Activated CD4-positive, alpha-beta T cell treated with anti-CD3 and anti-CD28 coated beads, Interleukin-2, amount 50 U/mL, for 48 hours (primary cell): ENCODE measurements at regions not wholly inside any gene's neighbourhood (a gene's known extent, or its start where the extent isn't known, plus 50 kb on each side); places are given as distances from the start of the nearest gene placed in this dataset.

Experiments used
- DNase-seq, 2 experiments: peaks; one replicate each; pipeline ENCODE4 v3.0.0-alpha.2; 2020

DNA sequence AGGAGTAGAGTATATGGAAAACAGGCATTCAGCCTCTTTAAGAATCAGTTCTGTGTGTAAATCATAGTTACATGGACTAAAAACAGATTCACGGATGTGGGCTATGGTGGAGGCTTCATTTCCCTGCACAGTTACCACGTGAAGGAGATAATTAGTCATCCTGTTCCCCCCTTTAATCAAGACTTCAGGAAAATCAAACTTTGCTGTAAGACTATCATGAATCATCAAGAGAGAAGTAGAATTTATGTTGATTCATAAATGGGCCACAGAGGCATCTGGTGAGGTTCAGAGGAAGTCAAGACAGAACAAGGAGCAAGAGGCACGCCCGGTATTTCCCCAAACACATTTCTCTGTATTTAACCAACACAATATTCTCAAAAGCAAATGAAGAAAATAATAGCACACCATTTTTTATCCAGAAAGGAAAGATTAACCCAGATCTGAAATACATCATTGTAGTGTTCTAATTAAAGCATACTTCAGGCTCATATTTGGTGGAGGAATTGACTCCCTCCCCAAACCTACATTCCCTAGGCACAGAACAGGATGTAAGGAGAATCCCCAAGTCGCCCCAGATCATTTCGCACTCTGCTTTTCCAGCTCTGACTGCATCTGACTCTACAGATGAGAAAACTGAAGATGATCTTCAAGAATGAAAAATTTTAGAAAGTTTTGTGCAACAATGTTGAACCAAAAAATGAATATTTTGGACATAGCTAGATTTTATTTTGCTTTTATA lies 175.8 kb upstream of the GAS1 start:
- no peak for DNase-seq

DNA sequence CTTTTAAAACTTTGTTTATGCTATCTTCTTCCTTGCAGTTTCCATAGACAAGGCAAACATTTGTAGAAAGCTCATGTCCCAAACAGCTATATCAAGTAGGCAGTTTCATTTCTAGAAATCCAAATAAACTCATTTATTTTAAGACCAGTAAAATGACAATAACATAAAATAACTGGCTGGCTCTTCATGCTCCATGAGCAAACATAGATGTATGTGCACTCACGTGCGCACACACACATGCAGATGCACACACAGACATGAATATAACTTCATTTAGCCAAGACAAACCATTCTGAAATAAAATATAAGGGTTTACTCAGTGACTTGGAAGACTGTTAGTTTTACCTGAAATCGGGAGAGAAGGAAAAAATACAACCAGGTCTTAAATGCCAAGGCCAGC lies 176.5 kb upstream of the GAS1 start:
- DNase-seq = no peak

DNA sequence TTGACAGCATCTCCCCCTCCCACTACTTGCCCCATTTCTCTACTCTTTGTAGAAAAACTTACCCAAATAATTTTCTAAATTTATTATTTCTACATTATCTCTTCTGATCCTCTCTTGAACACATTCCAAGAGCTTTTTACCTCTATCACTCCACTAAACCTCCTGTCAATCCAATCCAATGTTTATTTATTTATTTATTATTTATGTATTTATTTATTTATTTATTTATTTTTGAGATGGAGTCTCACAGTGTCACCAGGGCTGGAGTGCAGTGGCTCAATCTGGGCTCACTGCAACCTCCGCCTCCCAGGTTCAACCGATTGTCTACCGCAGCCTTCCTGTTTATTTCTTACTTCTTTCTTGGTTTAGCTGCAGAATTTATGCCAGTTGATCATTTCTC lies 178.5 kb upstream of the GAS1 start:
- no peak for DNase-seq

DNA sequence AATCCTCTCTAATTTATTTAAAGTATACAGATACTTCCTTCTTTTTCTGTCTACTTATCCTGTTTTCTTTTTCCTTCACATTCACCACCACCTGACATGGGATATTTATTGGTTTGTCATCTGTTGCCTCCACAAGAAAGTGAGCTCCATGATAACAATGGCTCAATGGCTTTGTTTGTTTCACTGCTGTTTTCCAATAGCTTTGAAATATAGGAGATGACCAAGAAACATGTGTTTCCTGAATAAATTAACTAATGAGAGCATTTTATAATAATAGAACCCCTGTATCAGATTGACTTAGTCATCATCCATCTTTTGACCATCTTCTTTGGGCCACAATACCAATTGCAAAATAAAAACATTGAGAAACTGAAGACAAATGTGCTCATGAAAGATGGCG lies 180.2 kb upstream of the GAS1 start:
- DNase-seq = no peak

DNA sequence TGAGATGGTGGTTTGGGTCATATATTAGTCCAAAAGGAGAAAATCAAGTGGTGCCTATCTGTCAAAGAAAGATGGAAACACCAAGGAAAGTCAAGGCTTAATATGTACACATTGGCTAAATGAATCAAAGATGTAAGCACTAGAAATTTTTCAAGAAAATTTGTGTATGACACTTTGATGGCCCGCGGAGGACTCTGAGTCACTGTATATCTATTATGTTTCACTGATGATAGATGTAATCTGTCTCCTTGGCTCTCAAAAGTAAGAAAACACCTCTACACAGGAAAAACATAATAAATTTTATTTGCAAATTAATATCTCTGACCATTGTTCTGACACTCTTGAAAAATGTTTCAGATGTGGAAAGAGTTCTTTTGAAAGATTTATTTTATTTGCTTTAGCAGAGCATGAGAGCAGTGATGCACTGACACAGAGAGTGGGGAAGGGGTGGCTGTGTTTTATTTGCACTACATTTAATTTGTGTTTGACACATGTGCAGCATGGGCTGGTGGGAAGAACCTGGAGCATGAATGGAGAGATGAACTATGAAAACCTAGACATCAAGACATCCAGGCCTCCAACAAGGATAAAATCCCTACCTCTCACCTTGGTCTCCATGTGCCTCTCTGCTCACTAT lies 180.8 kb upstream of the GAS1 start:
- no peak for DNase-seq

DNA sequence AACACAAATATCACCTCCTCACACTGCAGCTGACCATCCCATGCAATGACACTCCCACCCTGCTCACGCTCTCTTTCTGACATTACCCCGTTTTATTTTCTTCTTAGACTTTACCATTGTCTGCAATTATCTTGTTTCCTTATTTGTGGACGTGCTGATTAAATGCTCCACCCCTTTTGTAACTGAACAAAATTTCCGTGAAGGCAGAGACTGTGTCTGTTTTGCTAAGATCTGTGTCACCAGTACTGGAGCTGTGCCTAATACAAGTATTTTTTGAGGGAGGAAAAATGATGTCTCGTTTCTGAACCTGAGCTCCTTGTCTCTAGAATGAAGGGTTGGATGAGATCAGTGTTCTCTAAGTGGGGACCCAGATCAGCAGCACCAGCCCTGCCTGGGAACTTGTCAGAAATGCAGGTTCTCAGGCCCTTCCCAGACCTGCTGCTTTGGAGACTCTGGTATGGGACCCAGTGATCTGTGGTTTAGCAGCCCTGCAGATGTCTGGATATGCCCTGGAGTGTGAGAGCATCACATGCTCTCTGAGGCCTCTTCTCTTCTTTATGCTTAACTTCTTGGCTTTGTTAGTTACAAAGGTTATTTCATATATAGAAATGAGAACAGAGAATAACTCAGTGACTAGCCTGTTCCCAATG lies 181.7 kb upstream of the GAS1 start:
- no peak for DNase-seq

DNA sequence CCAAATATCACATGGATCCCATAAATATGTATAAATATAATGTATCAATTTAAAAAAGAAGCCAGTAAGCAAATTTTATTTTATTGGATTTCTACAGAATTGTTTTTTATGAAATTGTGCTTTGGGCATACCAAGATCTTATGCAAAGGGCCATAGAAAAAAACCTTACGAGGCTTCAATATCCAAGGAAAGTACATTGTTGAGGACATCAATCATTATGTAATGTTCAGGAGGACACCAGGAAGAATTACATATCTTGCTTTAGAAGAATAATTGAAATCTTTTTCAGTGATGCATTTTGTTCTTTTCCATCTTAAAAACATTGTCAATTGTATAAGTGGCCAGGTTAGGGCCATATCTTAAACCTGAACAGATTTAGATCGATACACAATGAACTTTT lies 187.8 kb upstream of the GAS1 start:
- DNase-seq = no peak

DNA sequence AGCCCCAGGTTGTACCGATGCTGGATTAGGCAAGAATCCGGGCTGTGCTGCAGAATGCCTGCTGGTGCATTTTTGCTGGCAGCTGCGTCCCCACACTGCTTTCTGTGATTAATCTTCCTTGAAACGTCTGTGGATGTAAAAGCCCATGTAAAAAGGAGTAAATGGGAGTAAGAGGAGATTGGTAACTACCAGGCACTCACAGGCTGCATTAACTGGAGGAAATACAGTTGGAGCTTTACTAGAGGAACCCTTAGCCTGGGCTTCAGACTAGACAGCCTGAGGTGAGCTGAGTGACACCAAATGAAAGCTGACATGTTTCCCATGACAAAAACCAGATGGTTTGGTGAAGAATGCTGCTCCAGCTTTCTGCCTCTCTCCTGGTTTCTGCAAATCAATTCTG lies 190.4 kb upstream of the GAS1 start:
- DNase-seq = no peak

DNA sequence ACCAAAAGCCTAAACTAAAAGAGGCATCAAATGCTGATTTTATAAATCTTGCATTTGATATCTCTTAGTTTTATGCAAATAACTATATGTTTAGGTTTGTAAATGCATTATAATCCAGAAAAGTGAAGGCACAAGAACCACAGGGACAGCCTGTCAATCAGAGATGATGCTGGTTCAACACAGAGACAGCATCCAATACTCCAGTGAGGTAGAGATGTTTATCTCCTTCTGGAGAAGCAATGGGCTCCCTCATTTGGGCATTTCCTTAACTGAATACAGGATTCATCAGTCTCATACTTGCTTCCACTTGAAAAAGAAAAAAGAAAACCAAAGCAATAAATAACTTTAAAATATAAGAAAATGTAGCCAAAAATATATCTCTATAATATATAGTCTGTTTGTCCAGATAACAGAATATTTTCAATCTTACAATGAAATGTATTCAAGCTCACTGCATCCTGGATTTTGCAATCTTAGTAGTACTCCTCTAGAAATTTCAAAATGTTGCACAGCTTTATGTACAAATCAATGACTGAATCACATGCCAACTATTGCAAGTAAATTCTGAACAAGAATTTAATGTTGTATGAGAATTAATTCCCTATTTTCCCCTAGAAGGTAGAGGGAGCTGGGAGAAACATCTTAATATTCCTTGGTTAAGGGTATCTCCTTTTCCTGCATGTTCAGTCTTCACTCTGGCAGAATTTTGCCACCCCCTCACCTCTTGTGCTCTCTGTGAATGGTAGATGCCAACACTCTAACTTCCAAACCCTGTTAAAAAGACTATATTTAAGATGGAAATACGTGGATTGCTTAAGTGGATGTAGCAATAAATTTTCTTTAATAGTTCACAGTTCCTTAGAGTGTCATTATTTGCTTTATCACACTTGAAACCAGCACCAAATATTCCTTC lies 191.1 kb upstream of the GAS1 start:
- no peak for DNase-seq

DNA sequence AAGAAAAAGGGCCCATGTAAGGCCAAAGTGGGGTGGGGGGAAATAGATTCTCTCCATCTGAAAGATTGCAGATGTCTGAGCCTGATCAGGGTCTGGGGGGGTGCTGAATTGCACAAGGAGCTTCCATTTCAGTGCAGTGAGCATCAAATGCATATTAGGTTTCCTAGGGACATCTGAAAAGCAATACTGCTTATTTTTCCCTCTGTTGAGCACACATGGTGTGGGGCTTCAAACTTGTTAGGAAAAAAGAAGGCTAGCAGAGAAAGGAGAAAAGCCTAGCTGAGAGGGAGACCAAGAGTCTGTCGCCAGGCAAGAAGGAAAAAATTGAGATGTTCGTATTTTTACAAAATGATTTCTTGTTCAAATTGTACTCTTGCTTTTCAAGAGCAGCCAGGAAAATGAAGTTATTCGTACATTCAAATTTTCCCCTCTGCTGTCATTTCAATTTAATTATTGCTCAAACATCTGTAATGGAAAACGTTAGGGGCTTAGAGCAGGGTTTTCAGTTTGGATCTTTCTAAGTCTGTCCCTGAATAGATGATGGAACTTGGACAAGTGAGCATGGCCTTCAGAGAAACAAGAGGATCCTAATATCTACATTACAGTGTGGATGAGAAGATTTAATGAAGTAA lies 191.9 kb upstream of the GAS1 start:
- DNase-seq = no peak

DNA sequence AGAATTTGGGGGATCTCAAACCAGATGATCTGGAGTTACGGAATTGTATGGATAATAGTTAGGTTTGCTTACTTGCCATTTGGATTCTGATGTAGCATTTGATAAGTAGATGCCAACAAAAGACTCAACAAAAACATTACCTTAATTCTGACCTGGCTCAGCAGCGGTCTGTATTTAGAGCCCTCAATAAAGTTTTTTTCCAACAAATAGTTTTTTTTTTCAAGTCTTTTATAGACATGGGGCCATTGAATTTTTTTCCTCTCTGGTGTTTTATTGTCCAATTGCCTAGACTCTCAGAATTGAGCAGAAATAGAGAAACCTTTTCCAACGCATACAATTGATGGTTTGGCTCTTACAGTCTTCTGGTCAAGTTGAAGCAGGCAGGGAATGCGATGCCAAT lies 192.8 kb upstream of the GAS1 start:
- DNase-seq = no peak

DNA sequence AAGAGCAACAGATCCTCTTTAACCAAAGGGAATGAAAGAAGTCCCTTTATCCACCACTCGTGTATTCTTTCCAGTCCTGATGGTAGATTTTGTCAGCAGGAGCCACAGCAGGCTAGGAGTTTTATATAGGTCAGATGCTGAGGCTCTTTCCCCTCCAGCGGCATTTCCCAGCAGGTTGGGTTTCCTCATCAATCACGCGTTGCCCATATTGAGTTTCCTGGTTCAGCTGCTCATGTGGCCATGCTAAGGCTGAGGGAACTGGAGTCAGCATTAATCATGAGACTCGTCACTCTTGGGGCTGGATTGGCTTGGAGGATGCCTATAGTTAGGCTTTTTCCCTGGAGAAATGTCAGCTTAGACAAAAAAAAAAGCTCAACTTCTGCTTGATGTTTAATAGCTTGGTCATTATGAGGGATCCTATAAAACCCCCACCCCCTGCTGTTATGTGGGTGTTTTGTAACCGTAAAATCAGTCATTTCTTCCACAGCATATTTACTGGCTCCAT lies 193.4 kb upstream of the GAS1 start:
- no peak for DNase-seq

DNA sequence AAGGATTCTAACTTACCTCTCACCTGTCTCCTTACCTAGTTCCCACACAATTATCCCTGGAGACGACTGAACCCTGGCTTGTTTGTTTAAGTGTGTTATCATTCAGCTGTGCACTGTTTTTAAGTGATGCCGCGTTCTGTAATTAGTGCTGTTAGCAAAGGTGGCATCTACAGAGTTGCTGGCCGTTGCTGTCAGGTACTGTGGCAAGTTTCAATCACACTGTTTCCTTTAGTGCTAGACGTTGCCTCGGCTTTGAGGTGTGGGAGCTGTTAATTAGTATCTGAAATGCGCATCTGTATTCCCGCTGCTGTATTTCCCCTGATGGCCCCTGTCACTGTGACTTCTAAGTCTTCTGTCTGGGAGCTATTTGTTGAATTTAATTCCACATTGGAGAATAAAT lies 193.8 kb upstream of the GAS1 start:
- no peak for DNase-seq

DNA sequence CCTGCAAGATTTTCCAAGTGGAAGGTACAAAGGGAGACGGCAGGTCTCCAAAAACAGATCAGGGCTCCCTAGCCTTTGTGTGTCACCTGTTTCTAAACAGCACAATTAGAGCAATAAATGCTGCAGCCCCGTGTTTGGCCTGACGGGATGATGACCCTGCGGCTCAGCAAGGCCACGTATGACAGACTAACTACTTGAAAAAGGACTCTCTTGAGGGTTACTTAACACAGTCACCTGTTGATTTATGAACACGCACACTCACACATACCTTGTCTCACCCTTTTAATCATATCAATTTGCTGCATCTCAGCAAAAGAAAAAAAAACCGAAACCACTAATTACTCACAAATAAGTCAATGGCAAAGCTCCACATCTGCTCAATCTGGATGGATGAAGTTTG lies 199.6 kb upstream of the GAS1 start:
- DNase-seq = no peak

DNA sequence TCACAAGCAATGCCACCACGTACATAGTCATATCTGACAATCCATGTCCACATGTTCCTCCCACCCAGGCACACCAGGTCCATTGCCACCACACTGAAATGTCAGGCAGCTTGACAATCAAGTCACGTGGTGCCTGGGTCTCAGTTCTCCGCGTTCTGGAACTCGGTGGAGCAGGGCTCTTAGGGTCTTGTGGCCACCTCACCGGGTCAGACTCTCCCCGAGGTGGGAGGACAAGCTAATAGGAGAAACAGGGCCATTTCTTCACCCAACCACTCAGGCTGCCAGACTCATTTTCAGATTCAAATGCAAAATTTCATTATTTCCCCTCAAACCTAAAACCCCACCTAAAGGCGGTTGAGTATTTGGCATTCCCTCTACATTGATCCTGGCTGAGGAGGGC lies 200.5 kb upstream of the GAS1 start:
- no peak for DNase-seq

DNA sequence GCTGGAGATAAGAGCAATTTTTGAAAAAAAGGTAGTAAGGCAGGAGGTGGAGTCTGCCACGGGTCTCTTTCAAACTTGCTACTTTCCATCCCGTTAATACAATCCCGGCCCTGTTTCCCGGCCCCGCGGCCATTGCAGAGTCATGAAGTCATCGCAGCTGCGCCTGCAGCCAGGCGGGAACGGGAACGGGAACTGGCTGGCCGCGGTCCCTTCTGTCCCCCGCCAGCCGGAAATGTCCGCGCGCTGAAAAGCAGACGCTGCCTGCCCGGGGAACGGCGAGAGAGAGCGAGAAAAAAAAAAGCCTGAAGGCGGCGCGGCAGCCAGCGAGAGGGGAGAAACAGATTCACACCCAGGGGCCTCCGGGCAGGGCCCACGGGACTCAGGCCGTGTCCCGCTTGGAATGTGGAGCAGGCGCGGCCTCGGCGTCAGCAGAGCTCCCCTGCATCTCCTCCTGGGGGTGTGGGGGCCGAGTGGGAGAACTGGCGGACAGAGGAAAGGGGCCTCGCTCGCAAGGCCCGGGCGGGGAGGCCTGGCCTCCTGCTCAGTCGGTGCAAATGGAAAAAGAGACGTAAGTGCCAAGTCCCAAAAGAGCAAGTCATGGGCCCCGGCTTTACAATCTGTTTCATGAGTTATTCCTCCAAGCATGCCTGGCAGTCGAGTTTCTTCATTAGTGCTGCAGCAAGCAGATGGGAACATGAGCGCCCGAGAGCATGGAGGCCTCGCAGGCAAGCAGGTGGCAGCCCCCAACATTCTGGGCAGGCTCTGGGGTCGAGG lies 201.2 kb upstream of the GAS1 start:
- DNase-seq = no peak

DNA sequence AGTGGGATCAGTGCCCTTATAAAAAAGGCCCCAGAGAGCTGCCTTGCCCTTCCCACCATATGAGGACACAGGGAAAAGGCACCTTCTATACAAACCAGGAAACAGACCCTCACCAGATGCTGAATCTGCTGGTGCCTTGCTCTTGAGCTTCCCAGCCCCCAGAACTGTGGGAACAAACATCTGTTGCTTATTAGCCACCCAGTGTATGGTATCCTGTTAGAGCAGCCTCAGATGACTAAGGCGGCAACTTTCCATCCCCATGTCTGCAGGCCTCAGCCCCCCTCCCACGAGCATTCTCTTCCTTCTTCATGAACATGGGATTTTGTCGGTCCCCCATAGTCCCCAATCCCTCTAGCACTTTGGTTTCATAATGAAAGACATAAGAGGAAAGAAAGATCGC lies 202.5 kb upstream of the GAS1 start:
- no peak for DNase-seq

DNA sequence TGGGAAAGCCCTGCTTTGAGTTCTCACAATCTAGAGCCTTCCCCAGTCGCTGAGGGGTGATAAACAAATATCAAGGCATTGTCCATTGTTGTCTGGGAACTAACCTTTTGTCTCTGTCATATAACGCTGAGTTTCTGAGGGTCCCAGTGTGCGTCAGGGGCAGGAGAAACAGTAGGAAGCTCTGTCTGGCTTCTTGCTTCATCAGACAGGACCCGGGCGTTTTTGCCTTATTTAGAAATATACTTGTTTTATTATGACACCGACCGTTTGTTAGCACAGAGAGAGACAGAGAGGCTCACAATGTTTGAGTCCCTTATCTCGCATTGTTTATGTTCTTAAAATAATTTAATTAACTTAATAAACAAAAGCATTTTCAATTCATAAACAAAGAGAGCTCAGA lies 204.9 kb upstream of the GAS1 start:
- DNase-seq = no peak

DNA sequence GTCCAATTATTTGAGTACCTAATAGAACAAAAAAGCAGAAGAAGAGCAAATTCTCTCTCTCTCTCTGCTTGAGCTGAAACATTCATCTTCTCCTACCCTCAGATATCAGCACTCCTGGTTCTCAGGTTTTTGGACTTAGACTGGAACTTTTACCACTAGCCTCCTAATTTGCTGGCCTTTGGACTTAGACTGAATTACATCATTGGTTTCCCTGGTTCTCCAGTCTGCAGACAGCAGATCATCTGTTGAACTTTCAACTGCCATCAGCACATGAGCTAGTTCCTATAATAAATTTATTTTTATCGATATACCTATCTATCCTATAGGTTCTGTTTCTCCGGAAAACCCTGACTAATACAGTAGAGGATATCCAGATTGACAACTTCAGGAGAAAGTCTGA lies 208.9 kb upstream of the GAS1 start:
- no peak for DNase-seq

DNA sequence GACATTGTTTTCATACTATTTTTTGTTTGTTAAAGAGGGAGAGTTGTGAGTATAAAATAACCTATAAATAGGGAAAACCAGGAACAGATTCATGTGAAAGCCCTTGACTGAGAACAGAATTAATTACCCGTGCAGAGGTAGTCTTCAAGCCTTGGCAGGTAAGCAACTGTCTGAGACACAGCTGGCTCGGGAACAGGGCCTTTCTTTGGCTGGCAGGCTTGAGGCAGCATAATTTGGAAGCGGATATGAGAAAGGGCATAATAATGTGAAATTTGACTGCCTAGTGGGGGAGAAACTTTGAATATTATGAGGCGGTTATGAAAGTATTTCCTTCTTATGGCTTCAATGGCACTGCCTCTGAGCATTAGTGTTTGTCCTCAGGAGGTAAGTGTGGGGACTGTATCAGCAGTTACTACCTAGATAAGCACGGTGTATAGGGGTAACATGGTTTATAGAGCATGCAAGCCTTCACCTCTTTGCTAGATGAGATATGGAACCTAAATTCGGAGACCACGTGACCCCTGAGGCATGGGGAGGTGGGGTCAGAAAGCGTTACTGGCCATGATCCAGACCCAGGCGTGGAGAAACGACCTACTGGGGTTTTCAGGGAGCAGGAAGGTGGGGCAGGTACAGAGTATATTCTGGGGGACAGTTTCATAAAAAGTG lies 210.2 kb upstream of the GAS1 start:
- DNase-seq = no peak

DNA sequence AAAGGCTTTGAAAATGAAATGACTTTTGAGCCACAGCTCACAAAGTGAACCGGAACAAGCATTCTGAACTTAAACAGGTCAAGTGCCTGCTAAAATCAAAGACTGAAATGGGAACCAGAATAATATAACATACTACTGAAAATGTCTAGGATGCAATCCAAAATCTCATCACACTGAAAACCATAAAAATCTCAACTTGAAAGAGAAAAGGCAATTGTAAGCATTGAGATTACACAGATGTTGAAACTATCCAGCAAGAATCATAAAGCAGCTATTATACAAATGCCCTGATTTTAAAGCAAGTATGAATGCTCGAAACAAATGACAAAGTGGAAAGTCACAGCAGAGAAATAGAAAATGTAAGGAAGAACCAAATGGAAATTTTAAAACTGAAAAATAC lies 211.5 kb upstream of the GAS1 start:
- DNase-seq = no peak
